ENCODE measurements at regions not wholly inside any gene's neighbourhood (a gene's known extent, or its start where the extent isn't known, plus 50 kb on each side); places are given as distances from the start of the nearest gene placed in this dataset.

- TF ChIP-seq, protein P1, sequence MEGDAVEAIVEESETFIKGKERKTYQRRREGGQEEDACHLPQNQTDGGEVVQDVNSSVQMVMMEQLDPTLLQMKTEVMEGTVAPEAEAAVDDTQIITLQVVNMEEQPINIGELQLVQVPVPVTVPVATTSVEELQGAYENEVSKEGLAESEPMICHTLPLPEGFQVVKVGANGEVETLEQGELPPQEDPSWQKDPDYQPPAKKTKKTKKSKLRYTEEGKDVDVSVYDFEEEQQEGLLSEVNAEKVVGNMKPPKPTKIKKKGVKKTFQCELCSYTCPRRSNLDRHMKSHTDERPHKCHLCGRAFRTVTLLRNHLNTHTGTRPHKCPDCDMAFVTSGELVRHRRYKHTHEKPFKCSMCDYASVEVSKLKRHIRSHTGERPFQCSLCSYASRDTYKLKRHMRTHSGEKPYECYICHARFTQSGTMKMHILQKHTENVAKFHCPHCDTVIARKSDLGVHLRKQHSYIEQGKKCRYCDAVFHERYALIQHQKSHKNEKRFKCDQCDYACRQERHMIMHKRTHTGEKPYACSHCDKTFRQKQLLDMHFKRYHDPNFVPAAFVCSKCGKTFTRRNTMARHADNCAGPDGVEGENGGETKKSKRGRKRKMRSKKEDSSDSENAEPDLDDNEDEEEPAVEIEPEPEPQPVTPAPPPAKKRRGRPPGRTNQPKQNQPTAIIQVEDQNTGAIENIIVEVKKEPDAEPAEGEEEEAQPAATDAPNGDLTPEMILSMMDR (IDR thresholded peaks at IDR 0.05; ENCODE audit: low read depth, low read length): no peak
- TF ChIP-seq POLR2A (IDR thresholded peaks at IDR 0.05; ENCODE audit: extremely low read depth, insufficient read length): no peak
- no peak for TF ChIP-seq MAX (IDR thresholded peaks at IDR 0.05; ENCODE audit: low read depth, low read length)
These were observed 1913.7 kb upstream of the WWC1 start for GRCh38 chr5:166377756-166378155.

Data from NB4 (cell line).